Neural crest cell (in vitro differentiated cells): ENCODE measurements at regions not wholly inside any gene's neighbourhood (a gene's known extent, or its start where the extent isn't known, plus 50 kb on each side); places are given as distances from the start of the nearest gene placed in this dataset.

Experiments used
- DNase-seq: peaks from one replicate; pipeline ENCODE4 v3.0.0; 2021; ENCODE audit warnings: low read depth, mixed read lengths, low spot score
- H3K27ac Mint-ChIP-seq: one replicate; pipeline ENCODE4 v1.8.0; 2021; ENCODE audit warnings: mild to moderate bottlenecking, mixed read lengths; ENCODE audit not compliant: unreplicated experiment
- H3K27me3 Mint-ChIP-seq: 2 replicates; pipeline ENCODE4 v1.8.0; 2021; ENCODE audit warnings: low read depth, mild to moderate bottlenecking, mixed read lengths
- H3K36me3 Mint-ChIP-seq: 2 replicates; pipeline ENCODE4 v1.8.0; 2021; ENCODE audit warnings: low read depth, mild to moderate bottlenecking, mixed read lengths
- H3K4me1 Mint-ChIP-seq: 2 replicates; pipeline ENCODE4 v1.8.0; 2021; ENCODE audit warnings: mixed read lengths
- H3K4me3 Mint-ChIP-seq: one replicate; pipeline ENCODE4 v1.8.0; 2021; ENCODE audit warnings: mild to moderate bottlenecking, mixed read lengths
- H3K9me3 Mint-ChIP-seq: 2 replicates; pipeline ENCODE4 v1.8.0; 2021; ENCODE audit warnings: mixed read lengths
- TF ChIP-seq, protein P1 (sequence below): fragments of 200-600 bp; sonication (generic); conservative IDR thresholded peaks from 2 replicates; pipeline ENCODE4 v1.5.0; 2021; ENCODE audit warnings: antibody characterized with exemption, mild to moderate bottlenecking

DNA sequence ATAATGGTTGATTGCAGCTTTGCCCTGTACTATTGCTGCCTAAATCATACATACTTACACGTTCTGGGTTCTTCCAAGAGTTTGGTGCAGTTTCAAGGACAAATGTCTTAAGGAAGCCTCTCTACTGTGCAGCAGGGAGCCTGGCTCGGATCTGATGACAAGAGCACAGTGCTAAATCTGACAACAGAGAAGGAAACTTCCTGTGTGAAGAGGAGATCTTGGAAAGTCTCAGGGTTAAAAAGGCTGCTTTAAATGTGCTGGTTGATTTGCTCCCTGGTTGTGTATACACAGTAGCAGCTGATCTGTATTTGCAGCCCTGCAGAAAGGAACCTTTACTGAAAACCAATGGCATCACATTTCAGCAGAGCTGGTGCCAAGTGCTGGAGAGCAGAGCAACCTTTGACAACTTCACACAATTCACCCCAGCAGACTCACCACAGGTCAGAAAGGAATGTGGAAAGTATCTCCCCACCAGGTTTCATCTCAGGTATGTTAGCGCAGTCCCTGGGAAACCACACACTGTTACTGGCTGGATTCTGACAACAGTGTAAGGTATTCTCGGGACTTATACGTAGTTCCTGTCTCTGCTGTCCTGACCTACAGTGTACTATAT, 355.0 kb upstream of the ESRRG start:
- Mint-ChIP-seq H3K4me1 (peaks cover 26% of the 10 kb centered on the region), H3K9me3 (no peaks in the 10 kb centered on the region), H3K27ac (no peak overlapping the region), H3K27me3 (no peaks in the 10 kb centered on the region), H3K36me3 (no peaks in the 10 kb centered on the region), H3K4me3 (no peak overlapping the region)
- TF ChIP-seq, protein P1, sequence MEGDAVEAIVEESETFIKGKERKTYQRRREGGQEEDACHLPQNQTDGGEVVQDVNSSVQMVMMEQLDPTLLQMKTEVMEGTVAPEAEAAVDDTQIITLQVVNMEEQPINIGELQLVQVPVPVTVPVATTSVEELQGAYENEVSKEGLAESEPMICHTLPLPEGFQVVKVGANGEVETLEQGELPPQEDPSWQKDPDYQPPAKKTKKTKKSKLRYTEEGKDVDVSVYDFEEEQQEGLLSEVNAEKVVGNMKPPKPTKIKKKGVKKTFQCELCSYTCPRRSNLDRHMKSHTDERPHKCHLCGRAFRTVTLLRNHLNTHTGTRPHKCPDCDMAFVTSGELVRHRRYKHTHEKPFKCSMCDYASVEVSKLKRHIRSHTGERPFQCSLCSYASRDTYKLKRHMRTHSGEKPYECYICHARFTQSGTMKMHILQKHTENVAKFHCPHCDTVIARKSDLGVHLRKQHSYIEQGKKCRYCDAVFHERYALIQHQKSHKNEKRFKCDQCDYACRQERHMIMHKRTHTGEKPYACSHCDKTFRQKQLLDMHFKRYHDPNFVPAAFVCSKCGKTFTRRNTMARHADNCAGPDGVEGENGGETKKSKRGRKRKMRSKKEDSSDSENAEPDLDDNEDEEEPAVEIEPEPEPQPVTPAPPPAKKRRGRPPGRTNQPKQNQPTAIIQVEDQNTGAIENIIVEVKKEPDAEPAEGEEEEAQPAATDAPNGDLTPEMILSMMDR: no peak
- no peak for DNase-seq

DNA sequence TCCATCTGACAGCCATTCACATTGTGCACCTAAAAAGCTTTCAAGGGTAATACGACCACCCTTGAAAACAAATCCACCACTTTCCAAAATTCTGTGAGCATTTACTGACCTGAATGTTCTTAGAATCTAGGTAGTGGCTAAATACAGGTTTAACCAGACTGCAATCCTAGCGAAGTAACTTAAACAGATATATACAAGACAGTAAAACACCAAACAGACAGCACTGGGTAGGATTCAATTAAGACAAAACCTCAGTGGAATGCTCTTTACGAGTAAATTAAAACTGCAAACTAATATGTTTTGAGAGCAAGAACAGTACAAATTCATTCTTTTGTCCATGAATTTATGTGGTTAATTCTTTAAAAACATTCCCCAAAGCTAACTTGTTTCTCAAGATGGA, 354.2 kb upstream of the ESRRG start:
- Mint-ChIP-seq H3K9me3 (no peaks in the 10 kb centered on the region), H3K27ac (no peak overlapping the region), H3K4me3 (no peak overlapping the region), H3K36me3 (no peaks in the 10 kb centered on the region), H3K4me1 (peaks cover 26% of the 10 kb centered on the region), H3K27me3 (no peaks in the 10 kb centered on the region)
- no peak for DNase-seq
- TF ChIP-seq, protein P1: no peak

DNA sequence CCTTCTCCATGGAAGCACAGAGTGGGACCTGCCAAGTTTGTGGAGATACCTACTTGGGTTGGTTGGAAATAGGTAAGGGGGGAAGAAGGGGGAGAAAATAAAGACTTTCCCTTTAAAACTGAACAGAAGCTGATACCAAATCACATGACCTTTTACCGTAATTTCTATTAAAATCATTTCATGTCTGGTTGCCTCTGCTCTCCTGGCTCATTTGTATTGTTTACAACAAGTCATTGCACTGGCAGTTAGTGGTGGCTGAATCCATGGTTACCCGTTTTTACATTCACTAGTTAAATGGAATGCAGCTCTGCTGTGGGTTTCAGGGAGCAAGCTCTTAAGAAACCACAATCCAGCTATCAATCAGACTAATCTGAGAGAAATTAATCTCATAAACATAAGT, 353.7 kb upstream of the ESRRG start:
- Mint-ChIP-seq H3K27ac (no peak overlapping the region), H3K27me3 (no peaks in the 10 kb centered on the region), H3K4me1 (peaks cover 26% of the 10 kb centered on the region), H3K4me3 (no peak overlapping the region), H3K9me3 (no peaks in the 10 kb centered on the region), H3K36me3 (no peaks in the 10 kb centered on the region)
- TF ChIP-seq, protein P1: no peak
- DNase-seq: no peak

DNA sequence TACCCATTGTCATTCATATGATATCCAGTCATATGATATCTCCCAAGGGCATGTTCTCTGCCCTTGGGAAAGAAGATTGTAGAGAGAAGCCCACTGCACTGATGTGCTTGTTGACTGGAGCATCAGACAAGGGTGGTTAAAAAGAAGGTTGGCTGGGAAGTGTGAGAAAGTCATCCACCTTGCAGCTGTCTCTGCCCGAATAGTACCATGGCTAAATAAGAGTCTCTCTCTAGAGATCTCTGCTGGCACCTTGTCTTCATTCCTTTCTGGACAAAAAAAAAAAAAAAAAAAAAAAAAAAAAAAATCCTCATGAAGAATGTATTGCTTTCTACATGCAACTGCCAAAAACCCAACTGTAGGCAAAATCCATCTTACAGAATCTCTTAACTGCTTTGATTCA, 349.7 kb upstream of the ESRRG start:
- Mint-ChIP-seq H3K9me3 (peaks cover 3% of the 10 kb centered on the region), H3K27me3 (no peaks in the 10 kb centered on the region), H3K27ac (no peak overlapping the region), H3K4me1 (peaks cover 15% of the 10 kb centered on the region), H3K4me3 (no peak overlapping the region), H3K36me3 (peaks cover 2% of the 10 kb centered on the region)
- no peak for DNase-seq
- TF ChIP-seq, protein P1: no peak

DNA sequence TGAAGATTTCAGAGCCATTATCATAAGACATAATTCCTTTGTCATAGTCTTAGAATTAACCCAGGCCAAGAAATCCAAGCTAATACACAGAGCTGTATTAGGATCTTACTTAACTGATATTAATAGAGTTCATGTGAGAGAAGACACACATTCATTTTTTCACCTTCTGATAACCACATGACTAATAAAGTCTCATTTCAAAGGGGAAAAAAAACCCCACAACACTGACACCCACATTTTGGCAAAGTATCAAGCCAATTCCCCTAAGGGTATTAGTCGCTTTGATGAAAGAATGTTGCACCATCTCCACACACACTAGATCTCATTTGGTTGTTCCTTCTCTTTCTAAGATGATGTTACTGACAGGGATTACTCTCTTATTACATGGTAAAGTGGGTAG, 344.4 kb upstream of the ESRRG start:
- no peaks in the 10 kb centered on the region for H3K27me3 Mint-ChIP-seq
- peaks cover 2% of the 10 kb centered on the region for H3K36me3 Mint-ChIP-seq
- TF ChIP-seq, protein P1: no peak

DNA sequence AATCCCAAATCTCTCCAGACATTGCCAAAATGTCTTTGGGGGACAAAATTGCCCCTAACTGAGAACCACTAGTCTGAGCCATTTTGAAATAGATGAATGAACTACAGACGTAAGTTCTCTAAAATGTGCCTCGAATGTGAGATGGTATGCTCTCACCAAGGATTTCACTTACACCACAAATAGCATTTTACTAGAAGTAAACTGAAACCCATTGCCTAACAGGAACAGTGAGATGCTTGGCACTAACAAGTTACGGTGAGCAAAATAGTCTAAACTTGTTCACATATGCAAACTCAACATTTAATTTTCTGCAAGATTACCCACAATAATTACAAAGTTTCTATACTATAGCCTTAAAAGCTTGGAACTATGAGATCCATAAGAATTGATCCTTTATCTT, 343.6 kb upstream of the ESRRG start:
- no peaks in the 10 kb centered on the region for H3K27me3 Mint-ChIP-seq

More for the DNA sequence above, 344.4 kb upstream of the ESRRG start:
- no peaks in the 10 kb centered on the region for H3K4me1 Mint-ChIP-seq
- H3K9me3 Mint-ChIP-seq: peaks cover 3% of the 10 kb centered on the region
- H3K27ac Mint-ChIP-seq: no peak overlapping the region
- H3K4me3 Mint-ChIP-seq: no peak overlapping the region
- DNase-seq: no peak

More for the DNA sequence above, 343.6 kb upstream of the ESRRG start:
- no peak overlapping the region for H3K27ac Mint-ChIP-seq
- TF ChIP-seq, protein P1: no peak
- H3K9me3 Mint-ChIP-seq: peaks cover 3% of the 10 kb centered on the region
- DNase-seq: no peak
- peaks cover 2% of the 10 kb centered on the region for H3K36me3 Mint-ChIP-seq
- H3K4me1 Mint-ChIP-seq: no peaks in the 10 kb centered on the region
- no peak overlapping the region for H3K4me3 Mint-ChIP-seq
